Stimulated activated CD4-positive, alpha-beta T cell treated with anti-CD3 and anti-CD28 coated beads, TNF-alpha, amount 100 ng/mL, for 24 hours (primary cell): ENCODE measurements at regions not wholly inside any gene's neighbourhood (a gene's known extent, or its start where the extent isn't known, plus 50 kb on each side); places are given as distances from the start of the nearest gene placed in this dataset.
"Not testable (repeated sequence)": the region's sequence is repeated elsewhere in the genome, so short reads cannot be mapped to it uniquely, and the experiment has no call there.

Experiments used
- DNase-seq, 3 experiments: peaks; one replicate each; pipeline ENCODE4 v3.0.0-alpha.2; 2020; ENCODE audit warnings: low read depth in 3 of 3

GRCh38 chrX:124181515-124181914 is 150.9 kb upstream of the TEX13D start:
- not testable (repeated sequence) for DNase-seq

GRCh38 chrX:124190440-124190839 is 142.0 kb upstream of the TEX13D start:
- no peak for DNase-seq

GRCh38 chrX:124194199-124194598 is 138.3 kb upstream of the TEX13D start:
- DNase-seq, result no peak

GRCh38 chrX:124194901-124195300 is 137.6 kb upstream of the TEX13D start:
- DNase-seq, result no peak

- no peak for DNase-seq
Measured at GRCh38 chrX:124203311-124203710, 129.1 kb upstream of the TEX13D start.

- no peak for DNase-seq
Measured at GRCh38 chrX:124208660-124209059, 123.8 kb upstream of the TEX13D start.

- DNase-seq, result no peak
Measured at GRCh38 chrX:124209792-124210576, 122.5 kb upstream of the TEX13D start.

- DNase-seq, result no peak
Measured at GRCh38 chrX:124211312-124211942, 121.0 kb upstream of the TEX13D start.

GRCh38 chrX:124212622-124213021 is 119.8 kb upstream of the TEX13D start:
- no peak for DNase-seq

- no peak for DNase-seq
Measured at GRCh38 chrX:124215786-124216185, 116.7 kb upstream of the TEX13D start.

GRCh38 chrX:124216396-124217115 is 115.9 kb upstream of the TEX13D start:
- DNase-seq, result no peak

- peak in 1 of 3 experiments; percentile 56 for DNase-seq
Measured at GRCh38 chrX:124217304-124218251, 114.9 kb upstream of the TEX13D start.

GRCh38 chrX:124223524-124223923 is 108.9 kb upstream of the TEX13D start:
- no peak for DNase-seq

GRCh38 chrX:124224528-124224927 is 107.9 kb upstream of the TEX13D start:
- no peak for DNase-seq

GRCh38 chrX:124226129-124226528 is 106.3 kb upstream of the TEX13D start:
- no peak for DNase-seq

- DNase-seq, result no peak
Measured at GRCh38 chrX:124228849-124229248, 103.6 kb upstream of the TEX13D start.

- no peak for DNase-seq
Measured at GRCh38 chrX:124229374-124229773, 103.1 kb upstream of the TEX13D start.

- DNase-seq, result no peak
Measured at GRCh38 chrX:124230655-124231450, 101.6 kb upstream of the TEX13D start.

GRCh38 chrX:124231451-124231759 is 101.1 kb upstream of the TEX13D start:
- DNase-seq, result no peak

- DNase-seq, result peak in 1 of 3 experiments; percentile 47
Measured at GRCh38 chrX:124232523-124233201, 99.8 kb upstream of the TEX13D start.
